SU-DHL-6 (cell line): ENCODE measurements at regions not wholly inside any gene's neighbourhood (a gene's known extent, or its start where the extent isn't known, plus 50 kb on each side); places are given as distances from the start of the nearest gene placed in this dataset.

Source experiments
- CTCF ChIP-seq: fragments of 200-600 bp; sonication (generic); IDR thresholded peaks from one replicate; pipeline ENCODE4 v1.5.1; 2017; ENCODE audit warnings: antibody characterized with exemption, mild to moderate bottlenecking, low read length, moderate library complexity; ENCODE audit not compliant: insufficient read depth, poor library complexity, severe bottlenecking
- EZH2phosphoT487 ChIP-seq: fragments of 200-600 bp; sonication (generic), shearing (Covaris generic); conservative IDR thresholded peaks from 2 replicates; pipeline ENCODE4 v1.6.1; 2018; ENCODE audit warnings: mild to moderate bottlenecking, antibody characterized with exemption, low read length, moderate library complexity, mixed read lengths

- no peak for TF ChIP-seq CTCF
- TF ChIP-seq EZH2phosphoT487, result no peak
These were observed 252.5 kb upstream of the SEMA6A start for GRCh38 chr5:116827078-116827477.
